HG02798 (cell line): ENCODE measurements at regions not wholly inside any gene's neighbourhood (a gene's known extent, or its start where the extent isn't known, plus 50 kb on each side); places are given as distances from the start of the nearest gene placed in this dataset.
"Not testable (repeated sequence)": the region's sequence is repeated elsewhere in the genome, so short reads cannot be mapped to it uniquely, and the experiment has no call there.

Source experiments
- ATAC-seq: cut with Tn5 transposase; IDR thresholded peaks from one replicate; pipeline ENCODE4 v1.9.1; 2021; ENCODE audit warnings: mild to moderate bottlenecking; ENCODE audit not compliant: unreplicated experiment, poor library complexity

- ATAC-seq: no peak
Observed at GRCh38 chr2:176562359-176563078, 293.3 kb downstream of the MTX2 start.

GRCh38 chr2:176565641-176566323 is 296.5 kb downstream of the MTX2 start:
- ATAC-seq: no peak

GRCh38 chr2:176566496-176566895 is 297.3 kb downstream of the MTX2 start:
- ATAC-seq: no peak

- ATAC-seq: no peak
Observed at GRCh38 chr2:176566961-176567360, 297.7 kb downstream of the MTX2 start.

- ATAC-seq: no peak
Observed at GRCh38 chr2:176567361-176567760, 298.1 kb downstream of the MTX2 start.

- ATAC-seq: no peak
Observed at GRCh38 chr2:176569574-176569973, 300.3 kb downstream of the MTX2 start.

- no peak for ATAC-seq
Observed at GRCh38 chr2:176573612-176574483, 304.6 kb downstream of the MTX2 start.

GRCh38 chr2:176574484-176575236 is 305.4 kb downstream of the MTX2 start:
- no peak for ATAC-seq

- no peak for ATAC-seq
Observed at GRCh38 chr2:176575237-176575744, 306.0 kb downstream of the MTX2 start.

- no peak for ATAC-seq
Observed at GRCh38 chr2:176577054-176577453, 307.8 kb downstream of the MTX2 start.

GRCh38 chr2:176578292-176578691 is 309.1 kb downstream of the MTX2 start:
- ATAC-seq: not testable (repeated sequence)

- no peak for ATAC-seq
Observed at GRCh38 chr2:176579608-176580007, 310.4 kb downstream of the MTX2 start.

- no peak for ATAC-seq
Observed at GRCh38 chr2:176581557-176582165, 312.4 kb downstream of the MTX2 start.

GRCh38 chr2:176582176-176582575 is 312.9 kb downstream of the MTX2 start:
- no peak for ATAC-seq

GRCh38 chr2:176582990-176583481 is 313.8 kb downstream of the MTX2 start:
- ATAC-seq: no peak

- ATAC-seq: no peak
Observed at GRCh38 chr2:176583607-176584006, 314.4 kb downstream of the MTX2 start.

- no peak for ATAC-seq
Observed at GRCh38 chr2:176584333-176584732, 315.1 kb downstream of the MTX2 start.

GRCh38 chr2:176585291-176585690 is 316.0 kb downstream of the MTX2 start:
- no peak for ATAC-seq

- no peak for ATAC-seq
Observed at GRCh38 chr2:176585791-176586190, 316.5 kb downstream of the MTX2 start.
